GM12892 (cell line): ENCODE measurements at regions not wholly inside any gene's neighbourhood (a gene's known extent, or its start where the extent isn't known, plus 50 kb on each side); places are given as distances from the start of the nearest gene placed in this dataset.

Experiments
- POLR2A ChIP-seq: IDR thresholded peaks from 2 replicates; pipeline ENCODE4 v1.6.1; 2011; ENCODE audit warnings: low read depth, low read length, control low read depth
- POLR2AphosphoS5 ChIP-seq: IDR thresholded peaks from 2 replicates; pipeline ENCODE4 v1.6.1; 2011; ENCODE audit warnings: low read depth, low read length, control low read depth

- TF ChIP-seq POLR2A (no peak), POLR2AphosphoS5 (no peak)
Measured at GRCh38 chrX:122445466-122445865, 738.6 kb upstream of the GRIA3 start.
